ENCODE measurements at regions not wholly inside any gene's neighbourhood (a gene's known extent, or its start where the extent isn't known, plus 50 kb on each side); places are given as distances from the start of the nearest gene placed in this dataset.

GRCh38 chr2:128626760-128627511 is 308.3 kb upstream of the HS6ST1 start (continued):
- TF ChIP-seq, protein P1, sequence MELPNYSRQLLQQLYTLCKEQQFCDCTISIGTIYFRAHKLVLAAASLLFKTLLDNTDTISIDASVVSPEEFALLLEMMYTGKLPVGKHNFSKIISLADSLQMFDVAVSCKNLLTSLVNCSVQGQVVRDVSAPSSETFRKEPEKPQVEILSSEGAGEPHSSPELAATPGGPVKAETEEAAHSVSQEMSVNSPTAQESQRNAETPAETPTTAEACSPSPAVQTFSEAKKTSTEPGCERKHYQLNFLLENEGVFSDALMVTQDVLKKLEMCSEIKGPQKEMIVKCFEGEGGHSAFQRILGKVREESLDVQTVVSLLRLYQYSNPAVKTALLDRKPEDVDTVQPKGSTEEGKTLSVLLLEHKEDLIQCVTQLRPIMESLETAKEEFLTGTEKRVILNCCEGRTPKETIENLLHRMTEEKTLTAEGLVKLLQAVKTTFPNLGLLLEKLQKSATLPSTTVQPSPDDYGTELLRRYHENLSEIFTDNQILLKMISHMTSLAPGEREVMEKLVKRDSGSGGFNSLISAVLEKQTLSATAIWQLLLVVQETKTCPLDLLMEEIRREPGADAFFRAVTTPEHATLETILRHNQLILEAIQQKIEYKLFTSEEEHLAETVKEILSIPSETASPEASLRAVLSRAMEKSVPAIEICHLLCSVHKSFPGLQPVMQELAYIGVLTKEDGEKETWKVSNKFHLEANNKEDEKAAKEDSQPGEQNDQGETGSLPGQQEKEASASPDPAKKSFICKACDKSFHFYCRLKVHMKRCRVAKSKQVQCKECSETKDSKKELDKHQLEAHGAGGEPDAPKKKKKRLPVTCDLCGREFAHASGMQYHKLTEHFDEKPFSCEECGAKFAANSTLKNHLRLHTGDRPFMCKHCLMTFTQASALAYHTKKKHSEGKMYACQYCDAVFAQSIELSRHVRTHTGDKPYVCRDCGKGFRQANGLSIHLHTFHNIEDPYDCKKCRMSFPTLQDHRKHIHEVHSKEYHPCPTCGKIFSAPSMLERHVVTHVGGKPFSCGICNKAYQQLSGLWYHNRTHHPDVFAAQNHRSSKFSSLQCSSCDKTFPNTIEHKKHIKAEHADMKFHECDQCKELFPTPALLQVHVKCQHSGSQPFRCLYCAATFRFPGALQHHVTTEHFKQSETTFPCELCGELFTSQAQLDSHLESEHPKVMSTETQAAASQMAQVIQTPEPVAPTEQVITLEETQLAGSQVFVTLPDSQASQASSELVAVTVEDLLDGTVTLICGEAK (IDR thresholded peaks at IDR 0.05): no peak
- TF ChIP-seq, protein P1 (CRISPR knock-in tag; IDR thresholded peaks at IDR 0.05): no peak
- TF ChIP-seq FOXA1 (IDR thresholded peaks at IDR 0.05; ENCODE audit: borderline replicate concordance) (no peak), HLTF (IDR thresholded peaks at IDR 0.05) (no peak), CHAMP1 (IDR thresholded peaks at IDR 0.05) (no peak), KDM2B (CRISPR knock-in tag; IDR thresholded peaks at IDR 0.05) (no peak), XRCC3 (IDR thresholded peaks at IDR 0.05) (no peak), ZKSCAN1 (IDR thresholded peaks at IDR 0.05; ENCODE audit: low read depth, low read length) (no peak), NCOA4 (IDR thresholded peaks at IDR 0.05; ENCODE audit: partially characterized antibody) (no peak)
